ENCODE measurements at regions not wholly inside any gene's neighbourhood (a gene's known extent, or its start where the extent isn't known, plus 50 kb on each side); places are given as distances from the start of the nearest gene placed in this dataset.
"Not testable (repeated sequence)": the region's sequence is repeated elsewhere in the genome, so short reads cannot be mapped to it uniquely, and the experiment has no call there.

GRCh38 chr22:23451452-23452230 lies 128.4 kb downstream of the IGLL1 start:
- intact Hi-C loops (cut with micrococcal nuclease); H3K36me3 ChIP-seq (ENCODE audit: control insufficient read depth in 1 of 2, insufficient read depth in 2 of 2, low read length in 2 of 2); H3K9ac ChIP-seq (ENCODE audit: low read length); CTCF ChIA-PET; H4K20me1 ChIP-seq (ENCODE audit: insufficient read depth); H3K27me3 ChIP-seq (ENCODE audit: insufficient read depth, low read length); DNase-seq (ENCODE audit: low read depth, low spot score); ATAC-seq; BruUV-seq (replicated peaks); H3K4me1 ChIP-seq (ENCODE audit: control insufficient read depth in 1 of 2, insufficient read depth in 2 of 2, low read length in 2 of 2); H3K27ac ChIP-seq (ENCODE audit: low read depth, low read length); H3K4me3 ChIP-seq (replicated peaks in 1 of 2; ENCODE audit: low read depth in 1 of 2, low read length in 2 of 2); H3K9me2 ChIP-seq (ENCODE audit: insufficient read depth); H2AFZ ChIP-seq (ENCODE audit: low read depth, low read length, poor library complexity, severe bottlenecking); H3K4me2 ChIP-seq (ENCODE audit: low read length); RAD21 ChIA-PET (ENCODE audit: low non-redundant PET in 1 of 2, low total read pairs in 2 of 2, uncharacterized antibody in 2 of 2, unreplicated experiment in 2 of 2); H3K9me3 ChIP-seq (ENCODE audit: control insufficient read depth in 1 of 2, insufficient read depth in 1 of 2, low read depth in 1 of 2, low read length in 2 of 2); POLR2A ChIA-PET; H3K79me2 ChIP-seq (ENCODE audit: insufficient read depth, low read length): not testable (repeated sequence)

- H2AFZ ChIP-seq (ENCODE audit: low read depth, low read length, poor library complexity, severe bottlenecking); H3K36me3 ChIP-seq (ENCODE audit: control insufficient read depth in 1 of 2, insufficient read depth in 2 of 2, low read length in 2 of 2); H3K4me1 ChIP-seq (ENCODE audit: control insufficient read depth in 1 of 2, insufficient read depth in 2 of 2, low read length in 2 of 2); CTCF ChIA-PET; H3K9me2 ChIP-seq (ENCODE audit: insufficient read depth); ATAC-seq; RAD21 ChIA-PET (ENCODE audit: low non-redundant PET in 1 of 2, low total read pairs in 2 of 2, uncharacterized antibody in 2 of 2, unreplicated experiment in 2 of 2); H3K9me3 ChIP-seq (ENCODE audit: control insufficient read depth in 1 of 2, insufficient read depth in 1 of 2, low read depth in 1 of 2, low read length in 2 of 2); POLR2A ChIA-PET; H3K4me2 ChIP-seq (ENCODE audit: low read length); H3K4me3 ChIP-seq (replicated peaks in 1 of 2; ENCODE audit: low read depth in 1 of 2, low read length in 2 of 2); H3K79me2 ChIP-seq (ENCODE audit: insufficient read depth, low read length); DNase-seq (ENCODE audit: low read depth, low spot score); H3K9ac ChIP-seq (ENCODE audit: low read length); H4K20me1 ChIP-seq (ENCODE audit: insufficient read depth); BruUV-seq (replicated peaks); H3K27me3 ChIP-seq (ENCODE audit: insufficient read depth, low read length); intact Hi-C loops (cut with micrococcal nuclease); H3K27ac ChIP-seq (ENCODE audit: low read depth, low read length): not testable (repeated sequence)
Observed at GRCh38 chr22:23450821-23451220, 129.3 kb downstream of the IGLL1 start.

- RAD21 ChIA-PET (ENCODE audit: low non-redundant PET in 1 of 2, low total read pairs in 2 of 2, uncharacterized antibody in 2 of 2, unreplicated experiment in 2 of 2): no interaction called here
- no peak overlapping the region for H3K4me3 ChIP-seq (replicated peaks in 1 of 2; ENCODE audit: low read depth in 1 of 2, low read length in 2 of 2)
- no peak for DNase-seq (ENCODE audit: low read depth, low spot score)
- no peaks in the 10 kb centered on the region for H4K20me1 ChIP-seq (ENCODE audit: insufficient read depth)
- H3K27ac ChIP-seq (ENCODE audit: low read depth, low read length): no peak overlapping the region
- H3K9me3 ChIP-seq (ENCODE audit: control insufficient read depth in 1 of 2, insufficient read depth in 1 of 2, low read depth in 1 of 2, low read length in 2 of 2): no peaks in the 10 kb centered on the region; a peak in 1 of 4 replicates
- ATAC-seq: no peak
- intact Hi-C loops (cut with micrococcal nuclease): no loop called here
- H2AFZ ChIP-seq (ENCODE audit: low read depth, low read length, poor library complexity, severe bottlenecking): no peak overlapping the region
- no peak overlapping the region for H3K4me2 ChIP-seq (ENCODE audit: low read length)
- H3K36me3 ChIP-seq (ENCODE audit: control insufficient read depth in 1 of 2, insufficient read depth in 2 of 2, low read length in 2 of 2): no peaks in the 10 kb centered on the region
- POLR2A ChIA-PET: no interaction called here
- no peaks in the 10 kb centered on the region for H3K9me2 ChIP-seq (ENCODE audit: insufficient read depth)
- CTCF ChIA-PET: no interaction called here
- no peak overlapping the region for H3K9ac ChIP-seq (ENCODE audit: low read length)
- no peaks in the 10 kb centered on the region for H3K27me3 ChIP-seq (ENCODE audit: insufficient read depth, low read length)
- no TSS peak for BruUV-seq (replicated peaks)
- no peaks in the 10 kb centered on the region for H3K4me1 ChIP-seq (ENCODE audit: control insufficient read depth in 1 of 2, insufficient read depth in 2 of 2, low read length in 2 of 2)
- H3K79me2 ChIP-seq (ENCODE audit: insufficient read depth, low read length): no peaks in the 10 kb centered on the region
- TF ChIP-seq FOSL1 (IDR thresholded peaks at IDR 0.05; ENCODE audit: low read depth): no peak
- TF ChIP-seq ATF3 (IDR thresholded peaks at IDR 0.05): no peak
- no peak for TF ChIP-seq YY1 (IDR thresholded peaks at IDR 0.05; ENCODE audit: extremely low read depth, insufficient replicate concordance, low read depth, low read length)
- no peak for TF ChIP-seq SRF (IDR thresholded peaks at IDR 0.05; ENCODE audit: low read depth)
- no peak for TF ChIP-seq ZBTB33 (IDR thresholded peaks at IDR 0.05; ENCODE audit: extremely low read depth, insufficient replicate concordance, low read length)
- TF ChIP-seq CBX3 (IDR thresholded peaks at IDR 0.05; ENCODE audit: low read depth): no peak
- TF ChIP-seq JUND (IDR thresholded peaks at IDR 0.05): no peak
- no peak for TF ChIP-seq MAX (IDR thresholded peaks at IDR 0.05)
- no peak for TF ChIP-seq RAD21 (IDR thresholded peaks at IDR 0.05; ENCODE audit: low read depth)
- TF ChIP-seq POLR2A (IDR thresholded peaks at IDR 0.05; ENCODE audit: borderline replicate concordance, extremely low read depth, insufficient read depth, insufficient read length): no peak
- TF ChIP-seq SIN3A (IDR thresholded peaks at IDR 0.05; ENCODE audit: low read depth): no peak
- TF ChIP-seq EGR1 (IDR thresholded peaks at IDR 0.05; ENCODE audit: low read depth): no peak
Observed at GRCh38 chr22:23450434-23450795, 129.7 kb downstream of the IGLL1 start.
